Loucy (cell line): ENCODE measurements at regions not wholly inside any gene's neighbourhood (a gene's known extent, or its start where the extent isn't known, plus 50 kb on each side); places are given as distances from the start of the nearest gene placed in this dataset.

Source experiments
- EZH2phosphoT487 ChIP-seq: fragments of 200-600 bp; IDR thresholded peaks from 2 replicates; pipeline ENCODE4 v1.6.1; 2018; ENCODE audit warnings: antibody characterized with exemption, mild to moderate bottlenecking, moderate library complexity, borderline replicate concordance
- TF ChIP-seq, protein P1 (sequence below): fragments of 200-600 bp; sonication (generic); conservative IDR thresholded peaks from 2 replicates; pipeline ENCODE4 v1.5.1; 2014; ENCODE audit warnings: mild to moderate bottlenecking, antibody characterized with exemption, low read length

DNA sequence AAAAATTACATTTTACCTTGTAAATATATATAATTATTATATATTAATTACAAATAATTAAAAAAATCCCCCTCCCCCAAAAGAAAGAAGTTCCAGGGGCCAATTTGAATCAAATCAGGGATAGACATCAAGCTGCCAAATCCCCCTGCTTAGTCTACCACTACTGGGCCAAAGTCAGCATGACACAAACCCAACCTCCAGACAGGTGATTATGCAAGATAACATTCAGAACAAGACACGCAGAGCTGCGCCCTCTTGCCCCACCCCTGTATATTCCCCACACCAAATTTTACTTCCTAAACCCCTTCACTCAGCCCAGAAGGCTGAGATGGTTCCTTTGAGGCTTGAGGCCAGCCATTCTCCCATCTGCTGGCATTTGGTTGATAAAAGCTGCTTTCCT, 2059.1 kb upstream of the CDH6 start:
- TF ChIP-seq, protein P1, sequence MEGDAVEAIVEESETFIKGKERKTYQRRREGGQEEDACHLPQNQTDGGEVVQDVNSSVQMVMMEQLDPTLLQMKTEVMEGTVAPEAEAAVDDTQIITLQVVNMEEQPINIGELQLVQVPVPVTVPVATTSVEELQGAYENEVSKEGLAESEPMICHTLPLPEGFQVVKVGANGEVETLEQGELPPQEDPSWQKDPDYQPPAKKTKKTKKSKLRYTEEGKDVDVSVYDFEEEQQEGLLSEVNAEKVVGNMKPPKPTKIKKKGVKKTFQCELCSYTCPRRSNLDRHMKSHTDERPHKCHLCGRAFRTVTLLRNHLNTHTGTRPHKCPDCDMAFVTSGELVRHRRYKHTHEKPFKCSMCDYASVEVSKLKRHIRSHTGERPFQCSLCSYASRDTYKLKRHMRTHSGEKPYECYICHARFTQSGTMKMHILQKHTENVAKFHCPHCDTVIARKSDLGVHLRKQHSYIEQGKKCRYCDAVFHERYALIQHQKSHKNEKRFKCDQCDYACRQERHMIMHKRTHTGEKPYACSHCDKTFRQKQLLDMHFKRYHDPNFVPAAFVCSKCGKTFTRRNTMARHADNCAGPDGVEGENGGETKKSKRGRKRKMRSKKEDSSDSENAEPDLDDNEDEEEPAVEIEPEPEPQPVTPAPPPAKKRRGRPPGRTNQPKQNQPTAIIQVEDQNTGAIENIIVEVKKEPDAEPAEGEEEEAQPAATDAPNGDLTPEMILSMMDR = no peak
- TF ChIP-seq EZH2phosphoT487 = no peak
